ENCODE measurements at regions not wholly inside any gene's neighbourhood (a gene's known extent, or its start where the extent isn't known, plus 50 kb on each side); places are given as distances from the start of the nearest gene placed in this dataset.
"Not testable (repeated sequence)": the region's sequence is repeated elsewhere in the genome, so short reads cannot be mapped to it uniquely, and the experiment has no call there.

- no peak for DNase-seq
Measured at GRCh38 chr6:99219788-99220187, 129.7 kb downstream of the FAXC start.

GRCh38 chr6:99216959-99217358, 132.5 kb downstream of the FAXC start:
- DNase-seq: no peak

GRCh38 chr6:99195986-99196655, 153.4 kb downstream of the FAXC start:
- no peak for DNase-seq

GRCh38 chr6:99192561-99192960, 156.9 kb downstream of the FAXC start:
- no peak for DNase-seq

- no peak for DNase-seq
Measured at GRCh38 chr6:99189823-99190721, 159.4 kb downstream of the FAXC start.

GRCh38 chr6:99187429-99187828, 162.0 kb downstream of the FAXC start:
- no peak for DNase-seq

GRCh38 chr6:99186417-99186816, 163.1 kb downstream of the FAXC start:
- no peak for DNase-seq

GRCh38 chr6:99185525-99185924, 163.9 kb downstream of the FAXC start:
- no peak for DNase-seq

GRCh38 chr6:99184696-99185095, 164.8 kb downstream of the FAXC start:
- no peak for DNase-seq

GRCh38 chr6:99183066-99183465, 166.4 kb downstream of the FAXC start:
- DNase-seq: no peak

GRCh38 chr6:99181174-99181573, 168.3 kb downstream of the FAXC start:
- DNase-seq: no peak

GRCh38 chr6:99178168-99178567, 171.3 kb downstream of the FAXC start:
- no peak for DNase-seq

GRCh38 chr6:99177736-99178135, 171.7 kb downstream of the FAXC start:
- DNase-seq: no peak

GRCh38 chr6:99165838-99166237, 183.6 kb downstream of the FAXC start:
- DNase-seq: no peak

- DNase-seq: no peak
Measured at GRCh38 chr6:99152347-99152643, 197.2 kb downstream of the FAXC start.

- no peak for DNase-seq
Measured at GRCh38 chr6:99151634-99152346, 197.7 kb downstream of the FAXC start.

GRCh38 chr6:99148761-99149160, 200.7 kb downstream of the FAXC start:
- no peak for DNase-seq

GRCh38 chr6:99148111-99148510, 200.4 kb upstream of the FBXL4 start:
- DNase-seq: no peak

GRCh38 chr6:99147206-99147605, 199.5 kb upstream of the FBXL4 start:
- no peak for DNase-seq

GRCh38 chr6:99146711-99147110, 199.0 kb upstream of the FBXL4 start:
- no peak for DNase-seq

GRCh38 chr6:99145738-99146137, 198.0 kb upstream of the FBXL4 start:
- no peak for DNase-seq

GRCh38 chr6:99143108-99143861, 195.5 kb upstream of the FBXL4 start:
- DNase-seq: no peak

GRCh38 chr6:99141906-99142305, 194.2 kb upstream of the FBXL4 start:
- not testable (repeated sequence) for DNase-seq

All from NCI-H2029 (cell line).